Tibial nerve (tissue), 4 donors: ENCODE measurements at regions not wholly inside any gene's neighbourhood (a gene's known extent, or its start where the extent isn't known, plus 50 kb on each side); places are given as distances from the start of the nearest gene placed in this dataset.

Source experiments
- CTCF ChIP-seq, 5 experiments: fragments of 200-600 bp in 3 of 5; fragments of 450-650 bp in 2 of 5; sonication (generic) in 3 of 5; IDR thresholded peaks; one replicate each; pipeline ENCODE4 v1.5.1; 2016 to 2019; ENCODE audit warnings: antibody characterized with exemption in 5 of 5, mild to moderate bottlenecking in 3 of 5, moderate library complexity in 2 of 5
- EP300 ChIP-seq, 2 donors: sonication (generic); formaldehyde crosslinking; IDR thresholded peaks; one replicate each; pipeline ENCODE4 v1.6.1; 2017; ENCODE audit warnings: antibody characterized with exemption in 2 of 2, mild to moderate bottlenecking in 1 of 2
- POLR2A ChIP-seq, 2 donors: fragments of 450-650 bp; IDR thresholded peaks; one replicate each; pipeline ENCODE4 v1.6.1; 2017; ENCODE audit warnings: antibody characterized with exemption in 2 of 2, mild to moderate bottlenecking in 2 of 2, moderate library complexity in 2 of 2

DNA sequence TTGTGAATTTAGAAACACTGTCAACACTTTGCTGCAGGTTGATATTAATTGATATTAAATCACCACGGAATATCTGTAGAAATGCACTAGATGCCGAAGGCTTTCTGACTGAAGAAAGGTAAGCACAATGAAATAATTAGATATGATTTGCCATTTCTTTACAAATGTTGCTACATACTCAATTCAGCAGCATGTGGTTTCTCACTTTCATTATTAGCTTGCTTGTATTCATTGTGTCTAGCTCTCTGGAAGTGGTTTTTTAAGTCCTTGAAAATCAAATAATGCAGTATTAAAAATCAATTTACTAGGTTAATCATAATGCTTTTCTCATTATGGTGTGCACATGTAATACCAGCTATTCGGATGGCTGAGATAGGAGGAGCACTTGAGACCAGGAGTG is 231.3 kb upstream of the MARCKS start:
- TF ChIP-seq CTCF (IDR thresholded peaks at IDR 0.05), result no peak
- no peak for TF ChIP-seq EP300 (IDR thresholded peaks at IDR 0.05)
- TF ChIP-seq POLR2A (IDR thresholded peaks at IDR 0.05), result no peak
